Cardiac fibroblast (primary cell): ENCODE measurements at regions not wholly inside any gene's neighbourhood (a gene's known extent, or its start where the extent isn't known, plus 50 kb on each side); places are given as distances from the start of the nearest gene placed in this dataset.

Experiments used
- DNase-seq, 2 donors: peaks; one replicate each; pipeline versions ENCODE4 v3.0.0 to v3.0.0-alpha.2; 2010; ENCODE audit warnings: low read depth in 2 of 2
- H3K4me3 ChIP-seq, 2 donors: replicated peaks in 1 of 2; 1 replicate in 1 of 2; 2 replicates in 1 of 2; pipeline ENCODE4 v1.5.1; 2011; ENCODE audit warnings: low read depth in 2 of 2, low read length in 2 of 2, mild to moderate bottlenecking in 2 of 2, moderate library complexity in 1 of 2
- CTCF ChIP-seq: IDR thresholded peaks from one replicate; pipeline ENCODE4 v1.5.1; 2011; ENCODE audit warnings: low read depth, mild to moderate bottlenecking, low read length, inconsistent platforms

GRCh38 chr12:20270557-20270956 lies 97.8 kb upstream of the PDE3A start:
- H3K4me3 ChIP-seq = no peak overlapping the region
- DNase-seq = no peak
- no peak for TF ChIP-seq CTCF

- peak in 1 of 2 donors; percentile 32 for DNase-seq
- no peak overlapping the region for H3K4me3 ChIP-seq
- TF ChIP-seq CTCF = no peak
These were observed 96.2 kb upstream of the PDE3A start for GRCh38 chr12:20272161-20272560.

- TF ChIP-seq CTCF = no peak
- H3K4me3 ChIP-seq = no peak overlapping the region
- DNase-seq = peak; percentile 66 to 67
These were observed 95.5 kb upstream of the PDE3A start for GRCh38 chr12:20272801-20273200.

GRCh38 chr12:20274008-20274407 lies 94.3 kb upstream of the PDE3A start:
- TF ChIP-seq CTCF = no peak
- no peak overlapping the region for H3K4me3 ChIP-seq
- no peak for DNase-seq

GRCh38 chr12:20278276-20278675 lies 90.1 kb upstream of the PDE3A start:
- no peak overlapping the region for H3K4me3 ChIP-seq

GRCh38 chr12:20280515-20280914 lies 87.8 kb upstream of the PDE3A start:
- H3K4me3 ChIP-seq = no peak overlapping the region
- peak; percentile 60 to 66 for DNase-seq
- no peak for TF ChIP-seq CTCF

More at GRCh38 chr12:20278276-20278675, 90.1 kb upstream of the PDE3A start:
- no peak for TF ChIP-seq CTCF
- no peak for DNase-seq

GRCh38 chr12:20282401-20282800 lies 85.9 kb upstream of the PDE3A start:
- H3K4me3 ChIP-seq = no peak overlapping the region
- DNase-seq = peak; percentile 14 to 34
- TF ChIP-seq CTCF = no peak
